Hepatocyte (in vitro differentiated cells): ENCODE measurements at regions not wholly inside any gene's neighbourhood (a gene's known extent, or its start where the extent isn't known, plus 50 kb on each side); places are given as distances from the start of the nearest gene placed in this dataset.

Source experiments
- DNase-seq: peaks from one replicate; pipeline ENCODE4 v3.0.0-alpha.2; 2016; ENCODE audit warnings: low spot score
- H2AFZ ChIP-seq: fragments of 200-600 bp; sonication (generic); 2 replicates; pipeline ENCODE4 v1.6.0; 2016; ENCODE audit warnings: antibody characterized with exemption, mild to moderate bottlenecking
- H3K27ac ChIP-seq: fragments of 200-600 bp; sonication (generic); 2 replicates; pipeline ENCODE4 v1.5.1; 2016; ENCODE audit warnings: mild to moderate bottlenecking
- H3K27me3 ChIP-seq: fragments of 200-600 bp; sonication (generic); 2 replicates; pipeline ENCODE4 v1.6.1; 2016
- H3K36me3 ChIP-seq: fragments of 200-600 bp; sonication (generic); replicated peaks from 2 replicates; pipeline ENCODE4 v1.5.1; 2016; ENCODE audit warnings: low read depth; ENCODE audit not compliant: insufficient read depth
- H3K4me1 ChIP-seq: fragments of 200-600 bp; sonication (generic); 2 replicates; pipeline ENCODE4 v1.5.1; 2016; ENCODE audit warnings: mild to moderate bottlenecking, moderate library complexity; ENCODE audit not compliant: insufficient read depth
- H3K4me2 ChIP-seq: fragments of 200-600 bp; sonication (generic); 2 replicates; pipeline ENCODE4 v1.6.0; 2016
- H3K4me3 ChIP-seq: fragments of 200-600 bp; sonication (generic); 2 replicates; pipeline ENCODE4 v1.5.1; 2016; ENCODE audit warnings: mild to moderate bottlenecking
- H3K79me2 ChIP-seq: fragments of 200-600 bp; sonication (generic); 2 replicates; pipeline ENCODE4 v1.6.0; 2017; ENCODE audit warnings: mild to moderate bottlenecking
- H3K9me2 ChIP-seq: fragments of 200-600 bp; sonication (generic); replicated peaks from 2 replicates; pipeline ENCODE4 v1.6.0; 2017; ENCODE audit warnings: mild to moderate bottlenecking; ENCODE audit not compliant: insufficient read depth
- H3K9me3 ChIP-seq: fragments of 200-600 bp; sonication (generic); 2 replicates; pipeline ENCODE4 v1.5.1; 2016; ENCODE audit warnings: low read depth, mild to moderate bottlenecking
- H4K20me1 ChIP-seq: fragments of 200-600 bp; sonication (generic); 2 replicates; pipeline ENCODE4 v1.6.0; 2016; ENCODE audit warnings: mild to moderate bottlenecking; ENCODE audit not compliant: insufficient read depth, poor library complexity, severe bottlenecking
- CTCF ChIP-seq: fragments of 200-600 bp; sonication (generic); IDR thresholded peaks from 2 replicates; pipeline ENCODE4 v1.5.1; 2016; ENCODE audit warnings: antibody characterized with exemption, mild to moderate bottlenecking; ENCODE audit not compliant: poor library complexity
- EZH2 ChIP-seq: fragments of 200-600 bp; sonication (generic); IDR thresholded peaks from 2 replicates; pipeline ENCODE4 v1.6.1; 2016; ENCODE audit warnings: antibody characterized with exemption, mild to moderate bottlenecking, borderline replicate concordance
- EZH2phosphoT487 ChIP-seq: fragments of 200-600 bp; sonication (generic); IDR thresholded peaks from one replicate; pipeline ENCODE4 v1.6.1; 2018; ENCODE audit warnings: antibody characterized with exemption, mild to moderate bottlenecking, low read depth, moderate library complexity; ENCODE audit not compliant: unreplicated experiment, severe bottlenecking
- WGBS: methylation state at CpG from one replicate; pipeline ENCODE4 v1.1.6; 2016; ENCODE audit warnings: low lambda C conversion rate; ENCODE audit errors: missing lambda C conversion rate; 5-methylcytosine and 5-hydroxymethylcytosine counted together

GRCh38 chr9:118567861-118568260 is 801.4 kb downstream of the BRINP1 start:
- Histone ChIP-seq H3K27ac (no peak overlapping the region), H3K27me3 (no peaks in the 10 kb centered on the region), H2AFZ (no peak overlapping the region), H3K4me2 (no peak overlapping the region), H3K9me3 (no peaks in the 10 kb centered on the region), H3K79me2 (no peaks in the 10 kb centered on the region), H3K9me2 (no peaks in the 10 kb centered on the region), H3K36me3 (no peaks in the 10 kb centered on the region), H3K4me3 (no peak overlapping the region), H4K20me1 (no peaks in the 10 kb centered on the region), H3K4me1 (no peaks in the 10 kb centered on the region)
- TF ChIP-seq CTCF = no peak
- TF ChIP-seq EZH2 = no peak
- TF ChIP-seq EZH2phosphoT487 = no peak
- DNase-seq = no peak
- WGBS = 95% methylated on average over 2 of the region's 2 CpGs

DNA sequence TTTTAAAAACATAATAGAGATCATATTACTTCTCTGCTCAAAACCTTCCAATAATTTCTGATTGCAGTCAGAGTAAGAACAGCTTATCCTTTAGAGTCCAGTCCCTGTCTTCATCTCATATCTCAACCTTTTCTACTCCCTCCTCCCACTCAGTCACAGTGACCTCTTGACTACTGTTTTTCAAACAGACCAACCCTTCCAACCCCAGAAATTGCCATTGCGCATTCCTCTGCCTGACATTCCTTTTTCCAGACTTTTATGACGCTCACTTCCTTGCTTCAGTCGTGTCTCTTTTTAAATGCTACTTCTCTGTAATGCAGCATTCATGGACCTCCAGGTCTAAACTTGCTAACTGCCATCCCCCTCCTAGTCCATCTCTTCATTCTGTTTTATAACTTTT is 800.5 kb downstream of the BRINP1 start:
- no peaks in the 10 kb centered on the region for H3K36me3 ChIP-seq
- WGBS = 48% methylated on average over 3 of the region's 3 CpGs
- no peaks in the 10 kb centered on the region for H3K9me2 ChIP-seq
- DNase-seq = no peak
- H3K79me2 ChIP-seq = no peaks in the 10 kb centered on the region
- no peak overlapping the region for H2AFZ ChIP-seq
- no peak overlapping the region for H3K4me2 ChIP-seq
- no peak for TF ChIP-seq CTCF
- no peak for TF ChIP-seq EZH2
- TF ChIP-seq EZH2phosphoT487 = no peak
- no peaks in the 10 kb centered on the region for H3K4me1 ChIP-seq
- H4K20me1 ChIP-seq = no peaks in the 10 kb centered on the region
- no peaks in the 10 kb centered on the region for H3K27me3 ChIP-seq
- no peak overlapping the region for H3K27ac ChIP-seq
- H3K4me3 ChIP-seq = no peak overlapping the region
- H3K9me3 ChIP-seq = no peaks in the 10 kb centered on the region

DNA sequence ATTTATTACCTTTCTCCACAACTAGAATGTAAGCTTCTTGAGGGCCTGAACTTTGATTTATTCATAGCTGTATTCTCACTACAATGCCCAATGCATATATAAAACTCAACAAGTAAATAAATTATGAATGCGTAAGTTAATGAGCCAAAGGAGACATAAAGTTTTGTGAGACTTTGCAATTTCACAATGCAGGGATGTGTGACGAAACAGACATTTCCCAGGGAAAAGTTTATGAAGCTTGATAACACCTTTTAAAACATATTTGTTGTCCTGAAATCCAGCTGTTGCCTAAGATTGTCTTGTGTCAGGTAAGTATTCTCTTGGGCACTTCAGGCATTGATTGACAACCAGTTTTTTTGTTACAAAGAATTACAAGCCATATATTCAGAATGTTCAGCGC is 800.1 kb downstream of the BRINP1 start:
- no peaks in the 10 kb centered on the region for H3K27me3 ChIP-seq
- H3K4me2 ChIP-seq = no peak overlapping the region
- H3K27ac ChIP-seq = no peak overlapping the region
- H3K36me3 ChIP-seq = no peaks in the 10 kb centered on the region
- no peaks in the 10 kb centered on the region for H3K9me3 ChIP-seq
- 91% methylated on average over 3 of the region's 3 CpGs for WGBS
- no peak overlapping the region for H3K4me3 ChIP-seq
- no peaks in the 10 kb centered on the region for H3K79me2 ChIP-seq
- TF ChIP-seq EZH2 (no peak), CTCF (no peak), EZH2phosphoT487 (no peak)
- no peak overlapping the region for H2AFZ ChIP-seq
- DNase-seq = no peak
- H3K4me1 ChIP-seq = no peaks in the 10 kb centered on the region
- H4K20me1 ChIP-seq = no peaks in the 10 kb centered on the region
- no peaks in the 10 kb centered on the region for H3K9me2 ChIP-seq

GRCh38 chr9:118570066-118570465 is 799.2 kb downstream of the BRINP1 start:
- no peaks in the 10 kb centered on the region for H3K79me2 ChIP-seq
- no peak overlapping the region for H3K4me2 ChIP-seq
- H3K36me3 ChIP-seq = no peaks in the 10 kb centered on the region
- no peak overlapping the region for H3K27ac ChIP-seq
- DNase-seq = no peak
- H3K27me3 ChIP-seq = no peaks in the 10 kb centered on the region
- H4K20me1 ChIP-seq = no peaks in the 10 kb centered on the region
- TF ChIP-seq EZH2 (no peak), EZH2phosphoT487 (no peak), CTCF (no peak)
- 44% methylated on average over 3 of the region's 3 CpGs for WGBS
- H2AFZ ChIP-seq = no peak overlapping the region
- H3K4me1 ChIP-seq = no peaks in the 10 kb centered on the region
- no peaks in the 10 kb centered on the region for H3K9me3 ChIP-seq
- H3K9me2 ChIP-seq = no peaks in the 10 kb centered on the region
- no peak overlapping the region for H3K4me3 ChIP-seq
